ENCODE measurements at regions not wholly inside any gene's neighbourhood (a gene's known extent, or its start where the extent isn't known, plus 50 kb on each side); places are given as distances from the start of the nearest gene placed in this dataset.

GRCh38 chr6:103722683-103723082, 1137.0 kb downstream of the HACE1 start:
- H3K36me3 ChIP-seq (ENCODE audit: insufficient read depth, low read length) = no peaks in the 10 kb centered on the region
- H4K20me1 ChIP-seq (ENCODE audit: insufficient read depth) = no peaks in the 10 kb centered on the region
- H3K27ac ChIP-seq (ENCODE audit: low read length) = no peak overlapping the region
- no peaks in the 10 kb centered on the region for H3F3A ChIP-seq (ENCODE audit: insufficient read depth, low read length, poor library complexity, severe bottlenecking)
- H3K4me2 ChIP-seq (ENCODE audit: low read length) = no peak overlapping the region
- no peaks in the 10 kb centered on the region for H3K9me2 ChIP-seq (ENCODE audit: insufficient read depth, low read length)
- no peaks in the 10 kb centered on the region for H3K79me2 ChIP-seq (replicated peaks; ENCODE audit: insufficient read depth, low read length)
- no peak overlapping the region for H3K9ac ChIP-seq (ENCODE audit: low read length)
- no peaks in the 10 kb centered on the region for H3K27me3 ChIP-seq (ENCODE audit: insufficient read depth, low read depth, low read length)
- TF ChIP-seq POLR2AphosphoS5 (IDR thresholded peaks at IDR 0.05) = no peak
- TF ChIP-seq EZH2 (IDR thresholded peaks at IDR 0.05; ENCODE audit: borderline replicate concordance, insufficient read depth, low read length, poor library complexity, severe bottlenecking) = no peak
- no peaks in the 10 kb centered on the region for H3K9me3 ChIP-seq (ENCODE audit: low read length)
- H2AFZ ChIP-seq (ENCODE audit: low read depth, low read length) = no peak overlapping the region
- H3K4me3 ChIP-seq (ENCODE audit: low read length) = no peak overlapping the region

GRCh38 chr6:103721923-103722322, 1137.8 kb downstream of the HACE1 start:
- Histone ChIP-seq H3K36me3 (ENCODE audit: insufficient read depth, low read length) (no peaks in the 10 kb centered on the region), H3K27ac (ENCODE audit: low read length) (no peak overlapping the region), H3K27me3 (ENCODE audit: insufficient read depth, low read depth, low read length) (no peaks in the 10 kb centered on the region), H3K9me3 (ENCODE audit: low read length) (no peaks in the 10 kb centered on the region), H2AFZ (ENCODE audit: low read depth, low read length) (no peak overlapping the region), H3K4me3 (ENCODE audit: low read length) (no peak overlapping the region), H4K20me1 (ENCODE audit: insufficient read depth) (no peaks in the 10 kb centered on the region), H3K4me2 (ENCODE audit: low read length) (no peak overlapping the region), H3K9me2 (ENCODE audit: insufficient read depth, low read length) (no peaks in the 10 kb centered on the region), H3F3A (ENCODE audit: insufficient read depth, low read length, poor library complexity, severe bottlenecking) (no peaks in the 10 kb centered on the region), H3K9ac (ENCODE audit: low read length) (no peak overlapping the region), H3K79me2 (replicated peaks; ENCODE audit: insufficient read depth, low read length) (no peaks in the 10 kb centered on the region)
- TF ChIP-seq REST (IDR thresholded peaks at IDR 0.05; ENCODE audit: borderline replicate concordance) (no peak), MXI1 (conservative IDR thresholded peaks at IDR 0.05; ENCODE audit: poor library complexity, severe bottlenecking) (no peak), EZH2 (IDR thresholded peaks at IDR 0.05; ENCODE audit: borderline replicate concordance, insufficient read depth, low read length, poor library complexity, severe bottlenecking) (no peak)

GRCh38 chr6:103720393-103720792, 1139.3 kb downstream of the HACE1 start:
- Histone ChIP-seq H3K27me3 (ENCODE audit: insufficient read depth, low read depth, low read length) (no peaks in the 10 kb centered on the region), H3K9me3 (ENCODE audit: low read length) (no peaks in the 10 kb centered on the region), H4K20me1 (ENCODE audit: insufficient read depth) (no peaks in the 10 kb centered on the region), H3K27ac (ENCODE audit: low read length) (peak overlapping the region; percentile 11), H3K4me2 (ENCODE audit: low read length) (peak overlapping the region; percentile 11), H2AFZ (ENCODE audit: low read depth, low read length) (no peak overlapping the region), H3K4me3 (ENCODE audit: low read length) (no peak overlapping the region), H3K9me2 (ENCODE audit: insufficient read depth, low read length) (no peaks in the 10 kb centered on the region), H3K9ac (ENCODE audit: low read length) (no peak overlapping the region), H3K36me3 (ENCODE audit: insufficient read depth, low read length) (no peaks in the 10 kb centered on the region), H3K79me2 (replicated peaks; ENCODE audit: insufficient read depth, low read length) (no peaks in the 10 kb centered on the region), H3F3A (ENCODE audit: insufficient read depth, low read length, poor library complexity, severe bottlenecking) (no peaks in the 10 kb centered on the region)
- TF ChIP-seq TAF1 (IDR thresholded peaks at IDR 0.05; ENCODE audit: low read depth) (no peak), SMC3 (conservative IDR thresholded peaks at IDR 0.05; ENCODE audit: poor library complexity) (no peak), CTCF (IDR thresholded peaks at IDR 0.05; ENCODE audit: poor library complexity, severe bottlenecking) (no peak), REST (IDR thresholded peaks at IDR 0.05; ENCODE audit: borderline replicate concordance) (no peak), EP300 (conservative IDR thresholded peaks at IDR 0.05; ENCODE audit: poor library complexity, severe bottlenecking) (no peak), MXI1 (conservative IDR thresholded peaks at IDR 0.05; ENCODE audit: poor library complexity, severe bottlenecking) (no peak), POLR2AphosphoS5 (IDR thresholded peaks at IDR 0.05) (no peak), RAD21 (conservative IDR thresholded peaks at IDR 0.05) (no peak), EZH2 (IDR thresholded peaks at IDR 0.05; ENCODE audit: borderline replicate concordance, insufficient read depth, low read length, poor library complexity, severe bottlenecking) (no peak)
